CD4-positive, alpha-beta T cell treated with Interleukin-4 for 4 hours (primary cell): ENCODE measurements at regions not wholly inside any gene's neighbourhood (a gene's known extent, or its start where the extent isn't known, plus 50 kb on each side); places are given as distances from the start of the nearest gene placed in this dataset.

Experiments
- DNase-seq: peaks from one replicate; pipeline ENCODE4 v3.0.0-alpha.2; 2020

DNA sequence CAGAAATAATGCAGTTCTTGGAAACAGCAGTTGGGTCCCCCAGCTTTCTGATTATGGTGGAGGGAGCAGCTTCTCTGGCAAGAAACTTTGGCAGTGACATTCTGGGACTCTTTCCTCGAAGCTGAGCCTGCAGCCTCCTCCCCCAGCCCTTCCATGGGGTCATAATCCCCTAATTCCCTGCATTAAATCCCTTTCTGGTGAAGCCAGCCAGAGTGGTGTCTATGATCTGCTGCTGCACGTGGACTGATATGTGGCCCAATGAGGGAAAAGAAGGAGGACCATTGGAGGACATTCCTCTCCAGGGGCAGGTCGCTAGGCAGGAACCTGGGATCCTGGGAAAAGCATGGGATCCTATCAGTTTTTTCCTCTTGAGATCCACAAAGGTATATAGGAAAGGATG lies 470.5 kb downstream of the RPS24 start:
- DNase-seq, result no peak

DNA sequence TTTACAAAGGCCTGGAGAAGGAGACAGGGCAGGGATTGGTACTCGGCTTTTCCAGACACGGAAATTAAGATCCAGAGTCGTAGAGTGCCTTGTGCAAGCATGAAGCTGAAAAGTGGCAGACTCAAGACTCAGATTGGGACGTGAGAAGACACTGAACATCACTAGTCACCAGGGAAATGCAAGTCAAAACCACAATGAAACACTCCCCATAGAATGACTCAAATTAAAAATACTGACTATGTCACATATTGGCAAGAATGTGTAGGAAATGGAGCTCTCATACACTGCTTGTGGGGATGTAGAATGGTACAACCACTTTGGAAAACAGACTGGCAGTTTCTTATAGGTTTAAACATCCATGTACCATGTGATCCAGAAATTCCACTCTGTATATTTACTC lies 472.0 kb downstream of the RPS24 start:
- no peak for DNase-seq

DNA sequence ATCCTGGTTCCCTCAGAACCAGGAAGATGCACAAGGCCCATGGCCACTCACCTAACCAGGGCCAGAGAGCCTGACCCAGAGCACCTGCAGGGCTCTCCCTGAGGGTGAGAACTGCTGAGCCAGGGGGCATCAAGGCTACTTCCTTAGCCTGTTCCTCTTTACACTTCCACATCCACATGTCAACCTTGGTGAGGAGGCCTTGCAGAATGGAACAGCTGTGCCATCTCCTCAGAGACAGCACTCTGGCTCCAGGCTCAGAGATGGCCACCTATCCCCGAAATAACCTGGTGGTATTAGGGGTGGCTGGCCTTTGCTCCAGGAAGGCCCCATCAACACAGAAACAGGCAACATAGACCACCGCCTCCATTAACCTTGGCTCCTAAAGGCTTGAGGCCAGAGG lies 473.0 kb downstream of the RPS24 start:
- DNase-seq, result no peak

DNA sequence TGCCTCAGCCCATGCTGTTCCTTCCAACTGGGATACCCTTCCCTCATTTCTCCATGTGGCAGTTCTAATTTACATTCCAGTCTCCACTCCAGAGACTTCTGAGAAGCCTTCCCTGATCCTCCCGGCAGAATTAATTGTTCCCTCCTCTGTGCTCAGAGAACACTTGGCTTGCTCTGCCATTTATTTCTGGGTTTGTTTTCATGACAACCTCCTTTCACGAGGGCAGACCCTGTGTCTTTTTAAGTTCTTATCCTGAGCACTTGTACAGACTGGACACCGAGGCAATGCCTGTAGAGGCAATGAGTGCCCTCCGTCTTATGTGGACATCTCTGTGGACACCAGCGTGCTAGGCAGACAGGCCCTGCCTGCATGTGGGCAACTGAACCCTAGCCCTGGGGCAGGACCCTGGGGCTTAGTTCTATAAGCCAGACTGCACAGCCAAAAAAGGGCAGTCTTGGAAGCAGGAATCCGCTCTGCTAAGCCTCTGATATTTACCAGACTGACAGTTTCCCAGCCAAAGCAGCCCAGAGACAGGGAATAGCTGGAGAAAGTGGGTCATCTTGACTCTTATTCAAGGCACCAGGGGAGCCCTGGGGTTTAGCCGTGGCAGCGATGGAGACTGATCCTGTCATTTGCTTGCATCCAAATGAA lies 474.0 kb downstream of the RPS24 start:
- DNase-seq, result no peak

DNA sequence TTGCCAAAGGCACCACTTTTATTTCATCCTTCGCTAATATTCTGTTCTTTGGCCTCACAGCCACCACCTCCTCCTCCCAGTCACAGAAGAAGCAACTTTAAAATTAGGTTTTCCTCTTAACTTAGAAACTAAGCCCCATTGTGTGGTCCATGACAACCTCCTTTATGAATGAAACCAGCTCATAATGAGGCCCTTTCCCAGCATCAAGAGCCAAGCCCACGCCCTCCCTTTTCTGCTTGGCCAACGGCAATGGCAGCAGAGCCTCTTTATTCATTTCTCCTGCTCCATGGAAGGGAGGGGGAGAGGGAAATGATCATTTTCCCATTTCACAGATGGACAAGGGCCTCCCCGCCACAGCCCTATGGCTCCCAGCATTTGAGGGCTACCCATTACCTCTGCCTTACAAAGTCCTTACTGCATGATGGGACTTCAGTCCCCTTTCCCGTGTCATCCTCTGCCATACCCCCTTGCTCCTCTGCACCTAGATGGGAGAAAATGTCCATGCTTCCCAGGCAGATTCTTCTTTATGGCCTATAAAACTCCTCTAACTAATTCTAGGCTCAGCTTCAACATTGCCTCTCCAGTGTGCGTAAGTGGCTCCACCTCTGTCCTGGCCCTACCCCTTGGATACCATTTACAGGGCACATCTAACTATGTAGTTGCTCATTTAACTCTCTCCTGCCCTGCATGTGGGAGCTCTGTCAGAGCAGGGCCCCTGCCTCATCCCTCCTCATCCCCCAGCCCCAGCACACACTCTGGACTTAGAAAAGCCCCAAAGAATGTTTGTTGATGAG lies 475.5 kb downstream of the RPS24 start:
- no peak for DNase-seq

DNA sequence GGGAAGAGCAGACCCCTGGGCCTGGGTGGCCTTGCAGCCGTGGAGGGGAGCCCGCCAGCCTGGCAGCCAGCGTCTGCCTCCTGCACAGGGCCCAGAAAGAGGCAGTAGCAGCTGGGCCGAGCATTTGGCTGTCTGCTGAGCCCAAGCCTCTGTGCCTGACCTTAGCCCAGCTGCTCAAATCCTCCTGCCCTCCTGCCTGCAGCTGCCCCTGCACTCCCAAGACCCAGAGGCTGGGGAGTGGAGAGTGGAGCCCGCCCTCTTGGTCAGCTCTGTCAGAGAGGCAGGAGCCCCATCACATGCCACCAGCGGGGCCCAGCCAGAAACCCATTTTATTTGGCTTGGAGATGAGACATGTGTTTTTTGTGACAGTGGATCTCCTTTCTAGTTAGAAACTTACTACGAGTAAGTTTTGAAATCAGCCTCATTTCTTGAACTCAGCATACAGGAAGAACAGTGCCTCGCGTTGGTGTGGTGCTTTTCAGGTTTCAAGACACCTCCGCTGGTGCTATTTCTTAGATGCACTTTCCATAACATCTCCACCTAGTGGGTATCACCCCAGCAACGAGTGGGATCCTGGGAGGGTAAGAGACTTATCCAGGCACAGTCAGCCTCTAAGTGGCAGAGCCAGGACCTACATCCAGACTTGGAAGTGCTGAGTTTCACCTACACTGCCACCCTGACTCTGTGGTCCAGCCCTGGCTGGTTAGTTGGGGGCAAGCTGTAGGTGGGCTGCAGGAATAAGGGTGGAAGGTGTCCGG lies 477.1 kb downstream of the RPS24 start:
- no peak for DNase-seq

DNA sequence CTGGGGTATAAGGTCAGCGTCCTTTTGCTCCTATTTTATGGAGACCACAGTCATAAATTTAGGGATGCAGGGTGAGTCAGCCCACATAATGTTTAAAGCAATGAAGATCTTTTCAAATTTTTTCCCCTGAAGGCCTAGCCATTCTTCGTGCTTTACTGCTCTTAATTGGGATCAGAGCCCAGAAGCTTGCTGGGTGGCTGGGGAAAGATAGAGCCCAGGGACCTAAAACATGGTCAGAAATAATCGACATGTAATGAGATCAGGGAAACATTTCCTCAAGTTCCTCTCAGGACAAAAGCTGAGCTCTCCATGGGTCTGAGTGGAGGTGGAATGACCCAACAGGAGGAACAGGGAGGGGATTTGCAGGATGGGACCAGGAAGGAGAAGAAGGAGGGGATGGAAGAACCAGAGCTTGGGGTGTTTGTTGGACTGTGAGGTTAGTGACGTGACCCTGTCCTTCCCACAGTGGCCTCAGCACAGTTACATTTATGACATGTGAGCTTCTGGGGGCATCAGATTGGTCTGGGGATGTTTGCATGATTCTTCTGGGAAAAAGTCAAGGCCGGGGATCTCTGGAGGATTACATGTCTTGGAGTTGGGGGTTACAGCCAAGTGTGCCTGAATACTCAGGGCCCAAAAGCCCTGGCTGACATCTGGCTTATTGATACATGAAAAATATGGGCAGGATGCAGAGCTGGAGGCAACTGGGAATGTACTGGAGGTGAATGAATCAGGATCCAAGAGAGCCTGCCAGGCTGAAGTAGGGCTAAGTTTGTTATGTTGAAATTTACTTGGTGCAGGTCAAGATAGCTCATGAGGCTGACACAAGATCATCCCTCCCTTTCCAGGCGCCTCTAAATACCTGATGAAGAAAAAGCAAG lies 477.9 kb downstream of the RPS24 start:
- DNase-seq, result no peak

DNA sequence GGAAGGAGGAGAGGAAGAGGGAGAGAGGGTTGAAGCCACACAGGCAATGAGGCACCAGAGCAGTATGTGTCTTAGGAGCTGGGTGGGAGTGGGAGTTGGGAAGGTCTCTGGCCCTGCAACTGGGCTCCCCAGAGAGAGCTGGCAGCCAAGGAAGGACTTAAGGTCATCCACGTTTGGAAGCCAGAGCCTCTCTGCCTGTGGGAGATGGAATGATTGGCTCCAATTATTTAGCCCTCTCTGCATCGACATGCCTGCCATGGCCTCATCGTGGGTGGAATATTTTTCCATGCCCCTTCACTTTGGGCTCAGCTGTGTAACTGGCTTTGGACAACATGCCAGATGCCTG lies 478.5 kb downstream of the RPS24 start:
- no peak for DNase-seq

DNA sequence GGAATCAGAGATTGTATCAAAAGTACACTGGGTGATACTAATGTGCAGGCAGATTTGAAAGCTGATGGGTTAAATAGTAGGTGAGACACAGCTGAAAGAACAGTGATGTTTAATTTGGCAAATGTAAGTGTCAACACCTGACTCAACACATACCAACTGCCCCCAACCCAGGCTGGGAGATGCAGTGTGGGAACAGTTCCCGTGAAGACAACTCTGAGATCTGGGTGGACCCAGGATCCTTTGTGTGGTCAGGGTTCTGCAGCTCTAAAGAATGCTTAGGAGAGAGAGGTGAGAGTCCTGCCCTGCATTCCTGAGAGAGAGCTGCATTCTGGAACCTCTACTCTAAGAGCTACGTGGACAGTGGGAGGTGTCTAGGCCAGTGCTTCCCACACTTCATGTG lies 479.7 kb downstream of the RPS24 start:
- no peak for DNase-seq

DNA sequence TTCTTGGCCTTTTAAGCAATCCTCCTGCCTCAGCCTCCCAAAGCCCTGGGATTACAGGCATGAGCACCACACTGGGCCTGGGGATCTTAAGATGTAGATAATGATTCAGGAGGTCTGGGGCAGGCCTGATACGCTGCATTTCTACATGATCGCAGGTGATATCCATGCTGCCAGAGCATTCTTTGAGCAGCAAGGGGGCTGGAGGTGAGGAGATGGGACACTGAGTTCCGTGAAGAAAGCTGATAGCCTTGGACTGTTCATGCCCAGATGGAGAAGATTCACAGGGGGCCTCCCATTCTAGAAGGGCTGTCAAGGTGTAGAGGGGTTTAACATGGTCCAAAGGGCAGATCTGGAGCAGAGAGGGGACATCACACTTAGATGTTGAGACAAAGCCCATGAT lies 480.3 kb downstream of the RPS24 start:
- no peak for DNase-seq

DNA sequence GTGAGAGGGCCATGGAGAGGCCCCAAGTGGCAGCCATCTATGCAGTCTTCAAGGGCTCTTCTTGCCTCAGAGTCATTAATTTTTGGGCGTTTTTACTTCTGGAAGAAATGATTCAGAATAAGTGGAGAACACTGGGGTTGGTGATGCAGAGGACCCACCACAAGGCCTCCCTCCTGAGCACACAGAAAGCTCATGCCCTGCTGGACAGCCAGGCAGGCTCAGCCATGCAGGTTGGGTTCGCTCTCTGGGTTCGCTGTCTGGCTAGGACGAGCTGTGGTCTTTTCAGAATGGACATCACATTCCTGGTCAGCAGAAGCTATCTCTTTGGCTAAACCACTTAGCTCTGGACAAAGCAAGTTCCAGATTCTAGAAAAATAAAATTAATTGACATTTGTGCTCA lies 480.8 kb downstream of the RPS24 start:
- no peak for DNase-seq

DNA sequence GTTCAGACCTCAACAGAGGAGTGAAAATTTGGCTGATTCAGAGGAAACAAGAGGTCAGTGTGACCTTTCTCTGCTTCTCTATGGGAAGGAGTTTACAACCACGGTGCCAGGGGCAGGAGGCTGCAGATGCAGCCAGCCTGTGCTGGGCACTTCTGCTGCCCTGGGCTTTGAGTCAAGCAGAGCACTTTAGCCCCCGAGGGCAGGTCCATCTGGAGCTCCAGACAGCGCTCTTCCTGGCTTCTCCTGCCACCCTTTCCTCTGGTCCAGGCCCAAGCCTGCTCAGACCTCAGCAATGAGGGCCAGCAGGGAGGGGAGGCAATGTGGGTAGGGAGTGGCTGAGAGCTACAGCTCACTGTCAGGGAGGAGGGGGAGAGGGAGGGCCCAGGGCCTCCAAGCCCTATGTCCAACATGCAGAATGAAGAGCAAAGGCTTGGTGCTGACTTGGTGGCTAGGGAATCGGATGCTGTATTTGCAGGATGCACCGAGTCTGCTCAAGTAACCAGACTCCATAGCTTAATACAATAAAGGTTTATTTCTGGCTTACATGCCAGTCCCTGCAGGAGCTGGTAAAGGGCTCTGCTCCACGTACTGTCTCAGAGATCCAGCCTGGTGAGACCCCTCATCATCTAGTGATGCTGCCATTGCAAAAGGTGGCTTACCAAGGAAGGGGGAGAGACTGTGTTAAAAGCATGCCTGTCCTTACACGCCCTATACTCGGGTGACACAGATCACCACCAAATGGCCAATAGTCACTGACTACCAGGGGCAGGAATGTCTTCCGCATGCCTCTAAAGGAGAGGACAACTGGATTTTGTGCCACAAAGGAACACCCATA lies 481.6 kb downstream of the RPS24 start:
- DNase-seq, result no peak

DNA sequence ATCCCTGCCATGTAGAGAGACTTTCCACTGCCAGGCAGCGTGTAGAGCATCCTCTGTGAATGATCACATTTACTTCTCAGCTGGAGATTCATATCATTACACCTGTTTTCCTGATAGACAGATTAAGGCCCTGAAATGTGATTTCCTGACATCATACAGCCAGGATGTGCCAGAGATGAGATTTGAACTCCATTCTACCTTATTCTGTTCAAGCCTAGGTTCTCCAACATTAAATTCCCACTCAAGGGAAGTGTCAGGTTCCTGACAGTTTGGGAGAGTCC lies 482.1 kb downstream of the RPS24 start:
- DNase-seq, result no peak

DNA sequence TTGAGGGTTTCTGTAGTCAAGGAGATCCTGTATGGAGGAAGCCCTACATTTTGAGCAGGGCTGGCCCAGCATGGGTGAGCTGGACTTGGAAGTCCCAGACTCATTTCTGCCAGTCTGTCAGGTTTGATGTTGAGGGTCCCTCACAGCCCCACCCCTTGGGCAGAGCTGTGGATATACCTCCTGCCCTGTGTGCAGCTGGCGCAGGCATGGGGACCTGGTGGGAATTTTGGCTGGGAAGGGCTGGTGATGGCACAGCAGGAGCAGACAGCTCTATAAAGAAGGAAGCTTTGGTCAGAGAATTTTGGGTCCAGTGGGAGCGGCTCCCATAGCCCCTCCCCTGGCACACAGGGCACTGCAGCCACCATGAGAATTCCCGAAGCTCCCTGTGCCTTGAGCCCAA lies 482.6 kb downstream of the RPS24 start:
- no peak for DNase-seq

DNA sequence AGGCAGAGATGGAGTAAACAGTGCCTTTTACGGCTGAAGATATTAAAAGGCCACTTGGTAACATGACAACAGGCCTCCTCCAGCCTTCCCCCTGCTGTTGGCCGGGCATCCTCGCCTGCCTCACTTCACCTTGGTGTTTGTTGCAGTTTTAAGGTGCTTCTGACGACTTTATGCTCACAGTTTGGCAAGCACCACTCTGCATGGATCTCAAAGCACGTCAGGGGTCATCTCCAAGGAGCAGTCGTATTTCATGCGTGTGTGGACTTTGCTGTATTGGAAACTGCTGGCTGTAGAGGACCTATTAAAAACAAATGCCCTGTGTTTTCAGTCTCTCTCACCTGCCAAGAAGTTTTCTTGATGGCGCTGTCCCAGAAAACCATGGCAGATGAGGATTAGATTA lies 483.1 kb downstream of the RPS24 start:
- DNase-seq, result no peak

DNA sequence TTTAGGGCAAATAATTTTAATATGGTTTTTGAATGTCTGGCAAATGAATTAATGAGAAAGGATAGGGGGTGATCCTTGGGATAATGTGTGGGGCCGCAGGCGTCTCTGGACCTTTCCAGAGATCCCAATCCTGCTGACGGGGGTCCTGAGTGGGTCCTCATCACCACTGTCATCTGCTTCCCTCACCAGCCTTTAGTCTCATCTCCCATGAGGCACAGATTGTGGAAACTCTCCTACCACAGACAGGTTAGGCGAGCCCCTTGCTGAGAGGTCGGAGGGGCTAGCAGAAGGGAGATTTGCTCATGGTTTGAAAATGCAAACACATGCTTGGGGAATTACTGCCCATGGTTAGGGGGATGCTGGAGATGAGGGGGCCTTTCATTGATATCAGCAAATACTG lies 484.6 kb downstream of the RPS24 start:
- no peak for DNase-seq

DNA sequence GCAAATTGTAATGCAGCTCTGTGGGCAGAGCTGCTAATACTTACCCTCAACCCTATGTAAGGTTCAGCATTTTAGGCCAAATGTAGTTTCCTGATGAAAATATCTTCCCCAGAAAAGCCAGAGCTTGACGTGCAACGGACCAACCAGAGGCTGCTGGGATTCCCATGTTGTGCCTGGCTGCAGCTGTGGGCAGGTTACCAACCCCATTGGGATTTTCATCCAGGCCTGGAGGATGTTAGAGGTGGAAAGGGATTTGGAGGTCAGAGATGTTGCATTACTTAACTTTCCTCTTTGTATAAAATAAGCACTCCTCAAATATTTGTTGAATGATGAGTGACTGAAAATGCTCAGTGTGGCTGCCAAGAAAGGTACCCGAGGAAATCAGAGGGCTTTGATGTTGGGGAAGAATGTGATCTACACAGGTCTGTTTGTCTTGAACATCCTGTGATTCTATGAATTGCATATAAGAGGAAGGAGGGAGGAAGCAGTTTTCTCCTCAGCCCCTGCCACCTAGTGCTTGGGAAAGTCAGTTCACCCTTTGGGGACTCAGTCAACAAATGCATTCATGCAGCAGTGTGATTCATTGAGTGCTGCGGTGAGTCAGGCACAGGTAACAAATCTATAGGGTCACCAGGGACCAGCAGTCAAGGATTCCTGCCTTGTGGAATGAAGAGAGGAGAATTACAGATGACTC lies 487.2 kb downstream of the RPS24 start:
- DNase-seq, result no peak

DNA sequence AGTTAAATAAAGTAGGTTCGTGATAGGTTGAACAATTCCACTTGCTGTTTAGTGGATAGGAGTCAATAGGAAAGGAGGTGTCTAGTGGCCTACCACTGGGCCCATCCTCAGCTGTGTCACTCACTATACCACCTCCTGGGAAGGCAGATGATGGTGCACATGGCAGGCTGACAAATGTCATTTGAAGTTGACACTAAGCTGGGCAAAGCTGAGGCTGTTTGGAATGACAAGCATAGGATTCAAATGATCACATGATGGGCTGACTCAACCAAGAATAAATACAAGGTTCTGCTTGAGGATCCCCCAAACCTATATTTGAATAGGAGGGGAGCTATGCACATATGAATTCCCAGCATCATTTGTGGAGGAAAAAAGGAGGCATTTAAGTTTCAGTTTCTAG lies 489.8 kb downstream of the RPS24 start:
- no peak for DNase-seq

DNA sequence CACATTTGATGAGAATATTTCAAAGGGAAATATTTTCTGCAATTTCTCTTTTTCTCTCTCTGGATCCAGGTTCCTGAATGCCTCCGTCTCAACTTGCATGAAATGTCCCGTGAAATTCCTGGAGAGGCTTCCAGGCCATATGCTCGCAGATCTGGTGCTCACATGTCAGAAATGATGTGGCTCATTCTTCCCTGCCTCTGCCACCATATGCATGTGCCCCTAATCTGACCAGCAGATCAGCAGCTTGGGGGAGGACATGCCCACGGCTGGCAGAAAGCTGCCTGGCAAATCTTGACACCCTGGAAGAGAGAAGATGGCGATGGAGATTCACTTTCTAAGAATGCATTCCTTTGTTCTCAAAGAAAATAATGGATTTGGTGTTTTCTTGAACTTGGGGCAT lies 490.7 kb downstream of the RPS24 start:
- no peak for DNase-seq

DNA sequence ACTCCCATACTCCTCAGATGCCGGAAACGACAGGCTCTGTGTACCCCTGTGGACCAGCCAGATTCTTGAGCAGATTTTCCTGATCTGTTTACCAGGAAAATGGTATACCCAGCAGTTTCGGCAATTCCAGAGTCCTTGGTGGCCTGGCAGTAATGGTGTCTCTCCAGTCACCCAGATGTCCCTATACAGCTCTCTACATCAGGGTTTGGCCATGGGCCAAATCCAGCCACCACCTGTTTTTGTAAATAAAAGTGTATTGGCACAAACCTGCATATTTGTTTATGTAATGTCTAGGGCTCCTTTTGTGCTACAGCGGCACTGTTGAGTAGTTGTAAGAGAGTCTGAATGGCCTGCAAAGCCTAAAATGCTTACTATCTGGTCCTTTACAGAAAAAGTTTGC lies 491.3 kb downstream of the RPS24 start:
- DNase-seq, result no peak

DNA sequence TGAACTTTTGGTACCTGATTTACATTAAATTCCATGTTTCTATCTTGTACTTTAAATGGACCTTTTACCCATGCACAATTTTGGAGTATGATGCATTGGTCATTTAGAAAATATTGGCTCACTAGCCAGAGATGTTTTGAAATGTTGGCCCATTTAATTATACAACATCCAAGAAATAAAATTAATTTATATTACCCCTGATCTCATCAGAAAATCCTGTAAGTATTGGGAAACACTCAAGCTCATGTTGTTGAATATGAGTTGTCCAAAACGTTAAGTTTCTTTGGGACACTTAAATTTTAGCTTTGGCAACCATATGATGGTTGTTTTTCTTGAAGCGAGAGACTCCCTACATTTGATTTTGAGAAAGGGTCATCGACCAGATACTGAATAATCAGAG lies 492.7 kb downstream of the RPS24 start:
- no peak for DNase-seq

DNA sequence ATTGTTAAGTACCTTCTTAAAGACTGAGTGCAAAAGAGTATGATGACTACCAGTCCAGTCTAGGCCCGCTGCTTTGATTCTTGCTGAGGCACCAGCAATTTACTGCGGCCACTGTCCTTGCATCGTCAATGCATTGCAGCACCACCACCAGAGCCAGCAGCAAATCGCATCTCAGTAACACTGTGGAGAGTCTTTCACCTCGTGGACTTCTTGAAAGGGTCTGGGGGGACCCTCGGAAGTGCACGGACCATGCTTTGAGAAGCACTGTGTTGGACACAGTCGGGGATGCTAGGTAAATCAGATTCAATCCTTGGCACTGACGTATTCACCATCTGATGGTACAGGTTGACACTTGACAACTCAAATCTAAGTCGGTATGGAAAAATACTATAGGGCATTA lies 493.6 kb downstream of the RPS24 start:
- no peak for DNase-seq
